ENCODE measurements at regions not wholly inside any gene's neighbourhood (a gene's known extent, or its start where the extent isn't known, plus 50 kb on each side); places are given as distances from the start of the nearest gene placed in this dataset.

DNA sequence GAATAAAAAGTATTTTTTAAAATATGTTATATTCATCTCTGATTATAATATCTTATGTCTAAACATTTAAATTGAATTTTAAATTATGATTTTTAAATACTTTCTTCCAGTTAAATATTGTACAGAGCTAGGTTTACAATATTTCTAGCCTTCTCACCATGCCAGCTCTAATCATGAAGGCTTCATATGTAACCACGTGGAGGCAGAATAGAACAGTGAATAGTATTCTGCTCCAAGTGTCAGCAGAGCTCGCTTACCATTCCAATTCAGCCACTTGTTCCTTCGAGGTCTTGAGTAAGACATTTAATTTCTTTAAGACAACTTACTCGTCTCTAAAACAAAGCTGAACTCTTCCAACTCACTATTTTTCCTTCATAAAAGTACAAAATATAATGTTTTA, 871.8 kb downstream of the SUCLG1 start:
- Mint-ChIP-seq H3K4me1 (ENCODE audit: low read depth) (peaks cover 7% of the 10 kb centered on the region), H3K27me3 (ENCODE audit: low read depth) (peaks cover 6% of the 10 kb centered on the region), H3K36me3 (ENCODE audit: low read depth) (no peaks in the 10 kb centered on the region), H3K27ac (ENCODE audit: unreplicated experiment) (no peak overlapping the region), H3K4me3 (ENCODE audit: unreplicated experiment) (no peak overlapping the region), H3K9me3 (ENCODE audit: low read depth) (peaks cover 3% of the 10 kb centered on the region)
- DNase-seq (ENCODE audit: low spot score) = no peak
- no peak for TF ChIP-seq CTCF (IDR thresholded peaks at IDR 0.05)

DNA sequence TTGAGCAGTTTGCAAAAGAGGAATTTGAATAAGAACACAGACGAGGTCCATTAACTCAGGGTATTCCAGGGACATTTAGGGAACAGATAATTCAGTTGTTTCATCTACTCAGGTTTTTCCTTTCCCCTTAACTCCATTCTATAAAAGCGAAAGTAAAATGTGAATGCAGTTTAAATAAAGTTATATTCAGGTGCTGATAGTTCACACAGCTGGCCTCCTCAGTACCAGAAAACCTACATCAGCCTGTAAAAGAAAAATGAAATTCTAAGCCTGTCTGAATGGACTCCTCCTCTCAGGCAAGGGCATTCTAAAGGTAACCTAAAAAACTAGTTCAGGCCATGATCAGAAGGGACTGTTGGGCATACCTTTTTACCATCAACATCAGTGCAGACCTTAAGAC, 873.8 kb downstream of the SUCLG1 start:
- TF ChIP-seq CTCF (IDR thresholded peaks at IDR 0.05) = no peak
- no peak overlapping the region for H3K27ac Mint-ChIP-seq (ENCODE audit: unreplicated experiment)
- no peak for DNase-seq (ENCODE audit: low spot score)
- no peak overlapping the region for H3K4me3 Mint-ChIP-seq (ENCODE audit: unreplicated experiment)
- no peaks in the 10 kb centered on the region for H3K36me3 Mint-ChIP-seq (ENCODE audit: low read depth)
- H3K27me3 Mint-ChIP-seq (ENCODE audit: low read depth) = peaks cover 6% of the 10 kb centered on the region
- H3K9me3 Mint-ChIP-seq (ENCODE audit: low read depth) = peaks cover 3% of the 10 kb centered on the region
- peaks cover 7% of the 10 kb centered on the region for H3K4me1 Mint-ChIP-seq (ENCODE audit: low read depth)

DNA sequence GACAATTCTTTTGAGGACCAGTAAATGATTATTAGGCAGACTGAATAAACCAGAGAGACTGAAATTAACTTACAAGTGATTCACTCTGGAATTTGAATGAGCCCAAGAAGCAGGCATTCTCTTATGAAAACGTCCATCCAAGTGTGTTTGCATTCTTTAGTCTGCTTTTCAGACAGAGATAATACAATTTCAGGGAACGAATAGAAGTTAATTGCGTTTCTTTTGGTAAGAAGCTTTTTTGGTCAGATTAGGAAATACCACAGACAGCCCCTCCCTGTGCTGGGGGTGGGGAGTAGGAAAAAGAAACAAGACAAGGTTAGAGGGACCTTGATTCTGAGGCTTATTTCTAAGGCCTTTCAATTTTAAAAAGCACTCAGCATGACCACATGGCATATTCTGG, 874.4 kb downstream of the SUCLG1 start:
- Mint-ChIP-seq H3K36me3 (ENCODE audit: low read depth) (no peaks in the 10 kb centered on the region), H3K4me1 (ENCODE audit: low read depth) (peaks cover 7% of the 10 kb centered on the region), H3K27ac (ENCODE audit: unreplicated experiment) (no peak overlapping the region), H3K4me3 (ENCODE audit: unreplicated experiment) (no peak overlapping the region), H3K27me3 (ENCODE audit: low read depth) (peaks cover 5% of the 10 kb centered on the region), H3K9me3 (ENCODE audit: low read depth) (peaks cover 3% of the 10 kb centered on the region)
- no peak for DNase-seq (ENCODE audit: low spot score)
- no peak for TF ChIP-seq CTCF (IDR thresholded peaks at IDR 0.05)

DNA sequence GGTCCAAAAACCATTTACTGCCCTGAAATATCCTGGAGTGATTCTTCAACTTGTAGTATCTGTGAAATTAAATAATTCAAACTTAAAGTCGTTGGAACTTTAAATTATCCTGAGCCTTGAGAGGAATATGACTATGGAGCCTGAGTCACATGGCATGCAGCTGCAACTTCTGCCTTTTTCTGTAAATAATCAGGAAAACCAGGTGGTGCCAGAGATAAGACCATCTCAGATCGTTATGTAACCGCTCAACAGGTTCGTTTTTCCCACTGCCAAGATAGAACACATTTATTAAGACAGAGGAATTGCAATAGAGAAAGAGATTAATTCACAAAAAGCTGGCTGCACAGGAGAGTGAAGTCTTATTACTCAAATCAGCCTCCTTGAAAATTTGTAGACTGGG, 876.5 kb downstream of the SUCLG1 start:
- TF ChIP-seq CTCF (IDR thresholded peaks at IDR 0.05) = no peak
- Mint-ChIP-seq H3K9me3 (ENCODE audit: low read depth) (no peaks in the 10 kb centered on the region), H3K27ac (ENCODE audit: unreplicated experiment) (no peak overlapping the region), H3K4me1 (ENCODE audit: low read depth) (peaks cover 7% of the 10 kb centered on the region), H3K36me3 (ENCODE audit: low read depth) (no peaks in the 10 kb centered on the region), H3K27me3 (ENCODE audit: low read depth) (peaks cover 6% of the 10 kb centered on the region), H3K4me3 (ENCODE audit: unreplicated experiment) (no peak overlapping the region)
- no peak for DNase-seq (ENCODE audit: low spot score)

- Mint-ChIP-seq H3K9me3 (ENCODE audit: low read depth) (no peaks in the 10 kb centered on the region), H3K27ac (ENCODE audit: unreplicated experiment) (no peak overlapping the region), H3K27me3 (ENCODE audit: low read depth) (peaks cover 9% of the 10 kb centered on the region), H3K4me3 (ENCODE audit: unreplicated experiment) (no peak overlapping the region), H3K36me3 (ENCODE audit: low read depth) (no peaks in the 10 kb centered on the region), H3K4me1 (ENCODE audit: low read depth) (no peaks in the 10 kb centered on the region)
- no peak for DNase-seq (ENCODE audit: low spot score)
- TF ChIP-seq CTCF (IDR thresholded peaks at IDR 0.05) = no peak
These were observed 879.6 kb downstream of the SUCLG1 start for GRCh38 chr2:83579507-83579906.

All from chondrocyte (in vitro differentiated cells).